Colonic mucosa (tissue), 4 donors: ENCODE measurements at regions not wholly inside any gene's neighbourhood (a gene's known extent, or its start where the extent isn't known, plus 50 kb on each side); places are given as distances from the start of the nearest gene placed in this dataset.

Experiments used
- DNase-seq: peaks from one replicate; pipeline ENCODE4 v3.0.0-alpha.2; 2020
- H3K27ac ChIP-seq: fragments of 200-600 bp; one replicate; pipeline ENCODE4 v1.8.0; 2021
- H3K27me3 ChIP-seq: fragments of 200-600 bp; one replicate; pipeline ENCODE4 v1.8.0; 2021
- H3K36me3 ChIP-seq: fragments of 200-600 bp; one replicate; pipeline ENCODE4 v1.8.0; 2021
- H3K4me1 ChIP-seq: fragments of 200-600 bp; one replicate; pipeline ENCODE4 v1.8.0; 2021; ENCODE audit warnings: mild to moderate bottlenecking
- H3K4me3 ChIP-seq: fragments of 200-600 bp; one replicate; pipeline ENCODE4 v1.8.0; 2021
- H3K9ac ChIP-seq, 2 donors: one replicate each; pipeline ENCODE4 v1.7.0; 2013; ENCODE audit warnings: control low read depth in 2 of 2, low read depth in 2 of 2, low read length in 2 of 2
- H3K9me3 ChIP-seq: fragments of 200-600 bp; one replicate; pipeline ENCODE4 v1.8.0; 2021
- intact Hi-C: fragments of 100-400 bp; cut with DNase I; formaldehyde crosslinking; loops from one replicate; pipeline ENCODE4 v1.14.1; 2022
- TF ChIP-seq, protein P1 (sequence below): fragments of 200-600 bp; IDR thresholded peaks from one replicate; pipeline ENCODE4 v1.8.0; 2022; ENCODE audit warnings: antibody characterized with exemption, mild to moderate bottlenecking
- donor health status: healthy.
- donor health status: DM: no; HTN: no; CAD: no.
- donor health status: DM: no; HTN: no; CAD: no.

- H3K36me3 ChIP-seq: no peaks in the 10 kb centered on the region
- no peak overlapping the region for H3K9ac ChIP-seq
- peaks cover 2% of the 10 kb centered on the region for H3K4me1 ChIP-seq
- no peak for DNase-seq
- H3K4me3 ChIP-seq: no peak overlapping the region
- H3K27ac ChIP-seq: no peak overlapping the region
- H3K27me3 ChIP-seq: no peaks in the 10 kb centered on the region
- no peaks in the 10 kb centered on the region for H3K9me3 ChIP-seq
- TF ChIP-seq, protein P1, sequence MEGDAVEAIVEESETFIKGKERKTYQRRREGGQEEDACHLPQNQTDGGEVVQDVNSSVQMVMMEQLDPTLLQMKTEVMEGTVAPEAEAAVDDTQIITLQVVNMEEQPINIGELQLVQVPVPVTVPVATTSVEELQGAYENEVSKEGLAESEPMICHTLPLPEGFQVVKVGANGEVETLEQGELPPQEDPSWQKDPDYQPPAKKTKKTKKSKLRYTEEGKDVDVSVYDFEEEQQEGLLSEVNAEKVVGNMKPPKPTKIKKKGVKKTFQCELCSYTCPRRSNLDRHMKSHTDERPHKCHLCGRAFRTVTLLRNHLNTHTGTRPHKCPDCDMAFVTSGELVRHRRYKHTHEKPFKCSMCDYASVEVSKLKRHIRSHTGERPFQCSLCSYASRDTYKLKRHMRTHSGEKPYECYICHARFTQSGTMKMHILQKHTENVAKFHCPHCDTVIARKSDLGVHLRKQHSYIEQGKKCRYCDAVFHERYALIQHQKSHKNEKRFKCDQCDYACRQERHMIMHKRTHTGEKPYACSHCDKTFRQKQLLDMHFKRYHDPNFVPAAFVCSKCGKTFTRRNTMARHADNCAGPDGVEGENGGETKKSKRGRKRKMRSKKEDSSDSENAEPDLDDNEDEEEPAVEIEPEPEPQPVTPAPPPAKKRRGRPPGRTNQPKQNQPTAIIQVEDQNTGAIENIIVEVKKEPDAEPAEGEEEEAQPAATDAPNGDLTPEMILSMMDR: no peak
- intact Hi-C loops: no loop called here
These were observed 104.0 kb downstream of the BANF2 start for GRCh38 chr20:17803765-17804164.

DNA sequence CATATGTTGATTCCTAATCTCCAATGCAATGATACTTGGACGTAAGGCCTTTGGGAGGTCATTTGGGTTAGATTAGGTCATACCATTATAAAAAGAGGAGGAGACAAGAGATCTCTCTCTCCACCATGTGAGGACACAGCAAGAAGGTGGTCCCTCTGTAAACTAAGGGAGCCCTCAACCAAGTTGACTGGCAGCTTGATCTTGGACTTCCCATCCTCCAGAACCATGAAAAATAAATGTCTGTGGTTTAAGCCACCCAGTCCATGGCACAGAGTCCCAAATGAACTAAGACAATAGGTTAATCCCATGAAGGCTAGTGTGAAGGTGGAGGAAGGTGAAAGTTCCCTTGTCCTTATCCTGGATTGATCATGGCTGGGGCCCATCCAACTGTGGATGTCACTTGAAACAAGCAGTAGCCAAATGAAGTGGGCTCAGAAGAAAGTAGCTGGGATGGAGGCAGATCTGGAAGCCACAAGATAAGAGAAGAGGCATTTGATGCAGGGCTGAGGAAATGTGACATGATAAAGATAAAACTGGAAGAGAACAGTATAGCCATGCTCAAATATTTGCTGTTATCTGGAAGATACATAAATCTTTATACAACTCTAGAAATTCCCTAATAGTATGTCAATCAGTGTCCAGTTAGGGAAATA lies 99.9 kb downstream of the BANF2 start:
- no peaks in the 10 kb centered on the region for H3K27me3 ChIP-seq
- no peaks in the 10 kb centered on the region for H3K36me3 ChIP-seq
- TF ChIP-seq, protein P1: no peak
- no peak overlapping the region for H3K27ac ChIP-seq
- DNase-seq: no peak
- H3K4me3 ChIP-seq: no peak overlapping the region
- no peaks in the 10 kb centered on the region for H3K4me1 ChIP-seq
- intact Hi-C loops: no loop called here
- H3K9me3 ChIP-seq: no peaks in the 10 kb centered on the region
- H3K9ac ChIP-seq: no peak overlapping the region

GRCh38 chr20:17798601-17799000 lies 98.8 kb downstream of the BANF2 start:
- H3K36me3 ChIP-seq: no peaks in the 10 kb centered on the region
- H3K4me1 ChIP-seq: no peaks in the 10 kb centered on the region
- H3K27me3 ChIP-seq: no peaks in the 10 kb centered on the region
- H3K27ac ChIP-seq: no peak overlapping the region
- no peaks in the 10 kb centered on the region for H3K9me3 ChIP-seq
- TF ChIP-seq, protein P1: no peak
- intact Hi-C loops: no loop called here
- H3K9ac ChIP-seq: no peak overlapping the region
- no peak overlapping the region for H3K4me3 ChIP-seq
- no peak for DNase-seq

- Histone ChIP-seq H3K4me1 (no peaks in the 10 kb centered on the region), H3K4me3 (no peak overlapping the region), H3K27me3 (no peaks in the 10 kb centered on the region), H3K27ac (no peak overlapping the region), H3K36me3 (no peaks in the 10 kb centered on the region), H3K9me3 (no peaks in the 10 kb centered on the region), H3K9ac (no peak overlapping the region)
- TF ChIP-seq, protein P1: no peak
- DNase-seq: no peak
- intact Hi-C loops: no loop called here
These were observed 97.8 kb downstream of the BANF2 start for GRCh38 chr20:17797579-17797978.

DNA sequence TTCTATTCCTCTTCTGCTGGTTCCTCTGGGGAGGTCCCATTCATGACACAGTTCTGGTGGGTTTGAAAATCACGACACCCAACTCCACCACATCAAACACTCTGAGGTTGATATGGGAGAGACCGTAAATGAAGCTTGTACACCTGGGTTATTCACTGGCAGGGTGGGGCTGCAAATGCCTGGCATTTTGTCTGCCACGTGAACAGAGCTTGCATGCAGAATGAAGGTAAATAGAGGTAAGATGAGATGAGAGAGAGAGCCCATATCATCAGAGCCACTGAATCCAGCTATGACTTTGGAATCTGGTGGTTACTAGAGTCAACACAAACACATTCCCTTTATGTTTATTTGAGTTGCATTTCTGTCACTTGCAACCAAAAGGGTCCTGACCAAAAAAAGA lies 97.4 kb downstream of the BANF2 start:
- Histone ChIP-seq H3K36me3 (no peaks in the 10 kb centered on the region), H3K4me1 (no peaks in the 10 kb centered on the region), H3K27ac (no peak overlapping the region), H3K4me3 (no peak overlapping the region), H3K9me3 (no peaks in the 10 kb centered on the region), H3K9ac (no peak overlapping the region), H3K27me3 (no peaks in the 10 kb centered on the region)
- DNase-seq: no peak
- TF ChIP-seq, protein P1: no peak
- intact Hi-C loops: no loop called here
